ENCODE measurements at regions not wholly inside any gene's neighbourhood (a gene's known extent, or its start where the extent isn't known, plus 50 kb on each side); places are given as distances from the start of the nearest gene placed in this dataset.

GRCh38 chr4:22220965-22221364, 272.4 kb upstream of the KCNIP4 start:
- no peak for DNase-seq (ENCODE audit: low read depth in 2 of 2)

DNA sequence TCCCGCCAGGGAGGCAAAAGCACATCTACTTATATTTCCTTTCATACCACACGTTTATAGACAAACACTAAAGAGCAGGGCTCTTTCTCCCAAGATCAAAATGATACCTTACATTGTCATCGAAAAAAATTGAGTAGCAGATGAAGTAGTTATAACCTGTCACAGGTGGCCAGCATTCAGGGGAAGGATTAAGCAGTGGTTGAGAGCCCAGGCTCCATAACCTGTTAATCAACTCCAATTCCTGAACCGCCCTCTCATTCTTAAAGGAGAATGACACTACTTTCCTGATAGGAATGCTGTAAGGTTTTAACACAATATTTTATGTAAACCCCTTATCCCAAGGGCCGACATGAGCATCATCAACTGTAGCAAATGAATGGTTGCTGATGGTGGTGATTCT, 268.9 kb upstream of the KCNIP4 start:
- no peak for DNase-seq (ENCODE audit: low read depth in 2 of 2)

DNA sequence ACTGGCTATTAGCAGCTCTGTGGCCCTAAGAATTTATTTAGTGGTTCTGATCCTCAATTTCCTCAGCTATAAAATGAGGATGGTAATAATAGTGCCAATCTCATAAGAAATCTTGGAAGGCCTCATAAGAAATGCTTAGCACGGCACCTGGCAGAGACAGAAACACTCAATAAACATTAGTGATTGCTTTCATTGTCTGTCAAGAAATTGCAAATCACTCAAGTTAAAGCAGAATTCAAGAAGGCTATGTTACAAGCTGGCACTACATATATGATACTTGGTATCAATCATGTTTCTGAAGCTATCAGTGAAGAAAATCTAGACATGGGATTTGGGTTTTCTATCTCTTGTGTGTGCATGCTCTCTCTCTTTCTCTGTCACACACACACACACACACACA, 267.7 kb upstream of the KCNIP4 start:
- DNase-seq (ENCODE audit: low read depth in 2 of 2) = no peak

- no peak for DNase-seq (ENCODE audit: low read depth in 2 of 2)
Measured at GRCh38 chr4:22215084-22215483, 266.5 kb upstream of the KCNIP4 start.

DNA sequence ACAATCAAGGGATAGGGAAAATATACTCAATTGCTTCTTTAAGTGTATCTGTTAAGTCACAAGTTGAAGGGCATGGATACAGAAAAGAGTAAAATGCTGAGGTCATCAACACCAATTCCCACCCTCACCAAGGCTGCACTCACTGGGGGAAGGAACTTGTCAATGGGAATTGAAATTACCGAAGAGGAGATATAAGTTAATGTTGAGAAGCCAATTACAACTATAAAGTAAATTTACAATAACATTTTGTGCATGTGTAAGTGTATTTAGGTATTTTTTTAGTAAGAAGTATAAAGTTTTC, 255.1 kb upstream of the KCNIP4 start:
- no peak for DNase-seq (ENCODE audit: low read depth in 2 of 2)

- DNase-seq (ENCODE audit: low read depth in 2 of 2) = no peak
Measured at GRCh38 chr4:22202975-22203710, 254.6 kb upstream of the KCNIP4 start.

GRCh38 chr4:22202246-22202974, 253.8 kb upstream of the KCNIP4 start:
- DNase-seq (ENCODE audit: low read depth in 2 of 2) = no peak

DNA sequence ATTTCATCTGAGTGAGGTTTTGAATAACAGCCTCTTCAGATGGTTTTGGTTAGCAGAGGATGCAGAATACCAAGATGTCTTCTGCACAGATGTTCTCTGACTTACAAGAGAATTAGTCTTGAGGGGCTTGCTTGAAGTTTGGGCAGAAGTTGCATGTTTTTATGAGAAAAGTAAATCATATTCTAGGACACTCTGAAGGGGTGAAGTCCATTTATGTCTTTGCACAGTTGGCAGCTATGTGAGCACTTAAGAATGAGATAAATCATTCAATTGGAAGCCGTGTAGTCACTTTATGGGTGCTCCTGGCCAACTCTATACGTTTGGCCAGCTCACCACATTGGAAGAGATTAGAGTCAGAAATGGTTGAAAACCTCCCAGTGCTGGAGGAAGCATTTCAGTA, 252.7 kb upstream of the KCNIP4 start:
- no peak for DNase-seq (ENCODE audit: low read depth in 2 of 2)

- no peak for DNase-seq (ENCODE audit: low read depth in 2 of 2)
Measured at GRCh38 chr4:22196551-22196950, 248.0 kb upstream of the KCNIP4 start.

GRCh38 chr4:22192084-22192511, 243.5 kb upstream of the KCNIP4 start:
- DNase-seq (ENCODE audit: low read depth in 2 of 2) = no peak

DNA sequence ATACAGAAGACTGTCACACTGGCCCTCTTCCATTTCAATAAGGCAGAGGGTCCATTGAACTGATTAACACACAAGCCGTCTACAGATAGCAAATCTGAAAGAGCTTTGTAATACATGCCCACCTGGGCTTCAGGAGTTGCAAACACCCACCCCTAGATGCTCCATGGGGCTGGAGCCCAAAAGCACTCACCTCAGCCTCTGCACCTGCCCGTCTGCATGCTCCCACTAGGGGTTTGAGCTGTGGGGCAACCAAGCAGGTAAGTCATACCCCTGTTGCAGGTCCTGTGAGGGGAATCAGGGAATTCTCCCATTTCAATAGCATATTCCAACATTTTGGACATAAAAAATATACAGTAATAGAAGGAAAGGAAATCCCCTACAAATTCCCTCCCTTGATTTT, 243.0 kb upstream of the KCNIP4 start:
- DNase-seq (ENCODE audit: low read depth in 2 of 2) = no peak

DNA sequence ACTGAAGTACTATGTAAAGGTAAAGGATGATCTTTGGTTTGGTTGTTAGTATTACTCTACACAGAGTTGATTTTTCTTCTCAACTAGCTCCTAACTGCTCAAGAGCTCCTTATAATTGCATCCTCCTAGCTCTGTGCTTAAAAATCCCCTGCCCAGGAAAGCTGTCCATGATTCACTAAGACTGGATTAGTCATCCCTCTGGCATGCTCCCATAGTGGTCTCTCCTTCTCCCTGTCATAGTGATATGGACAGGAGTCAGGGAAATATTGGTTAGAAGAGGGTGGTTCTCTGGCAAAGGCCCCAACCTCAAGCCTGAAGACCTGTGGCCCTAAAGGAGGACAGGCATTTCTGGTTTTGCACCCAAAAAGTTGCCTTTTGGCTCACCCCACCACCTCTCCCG, 242.3 kb upstream of the KCNIP4 start:
- DNase-seq (ENCODE audit: low read depth in 2 of 2) = no peak

DNA sequence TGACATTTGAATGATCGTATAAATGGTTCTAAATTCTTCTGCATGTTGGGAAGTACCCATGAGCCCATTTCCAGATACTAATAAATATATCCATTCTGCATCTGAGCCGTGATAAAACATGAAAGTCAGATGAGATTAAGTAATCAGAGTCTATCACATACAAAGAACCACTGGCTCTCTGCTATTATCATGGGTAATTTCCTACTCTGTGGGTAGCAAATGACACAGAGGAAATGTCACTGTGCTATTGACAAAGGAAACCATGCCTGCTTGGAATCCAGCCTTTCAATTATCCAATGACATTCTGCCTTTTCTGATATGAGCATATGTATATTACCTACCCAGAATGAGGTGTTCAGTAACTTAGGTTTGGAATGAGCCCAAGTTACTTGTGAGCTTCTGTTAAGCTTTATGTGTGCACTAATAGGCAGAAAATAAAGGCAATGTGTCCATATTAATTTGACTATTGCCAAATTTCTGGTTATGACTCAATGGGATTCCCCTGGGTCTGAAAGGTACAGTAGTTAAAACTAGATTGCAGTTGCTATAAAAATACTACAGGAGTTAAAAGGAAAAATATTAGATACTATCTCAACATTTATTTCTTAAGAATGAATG, 238.7 kb upstream of the KCNIP4 start:
- DNase-seq (ENCODE audit: low read depth in 2 of 2) = no peak

- no peak for DNase-seq (ENCODE audit: low read depth in 2 of 2)
Measured at GRCh38 chr4:22181736-22182135, 233.2 kb upstream of the KCNIP4 start.

DNA sequence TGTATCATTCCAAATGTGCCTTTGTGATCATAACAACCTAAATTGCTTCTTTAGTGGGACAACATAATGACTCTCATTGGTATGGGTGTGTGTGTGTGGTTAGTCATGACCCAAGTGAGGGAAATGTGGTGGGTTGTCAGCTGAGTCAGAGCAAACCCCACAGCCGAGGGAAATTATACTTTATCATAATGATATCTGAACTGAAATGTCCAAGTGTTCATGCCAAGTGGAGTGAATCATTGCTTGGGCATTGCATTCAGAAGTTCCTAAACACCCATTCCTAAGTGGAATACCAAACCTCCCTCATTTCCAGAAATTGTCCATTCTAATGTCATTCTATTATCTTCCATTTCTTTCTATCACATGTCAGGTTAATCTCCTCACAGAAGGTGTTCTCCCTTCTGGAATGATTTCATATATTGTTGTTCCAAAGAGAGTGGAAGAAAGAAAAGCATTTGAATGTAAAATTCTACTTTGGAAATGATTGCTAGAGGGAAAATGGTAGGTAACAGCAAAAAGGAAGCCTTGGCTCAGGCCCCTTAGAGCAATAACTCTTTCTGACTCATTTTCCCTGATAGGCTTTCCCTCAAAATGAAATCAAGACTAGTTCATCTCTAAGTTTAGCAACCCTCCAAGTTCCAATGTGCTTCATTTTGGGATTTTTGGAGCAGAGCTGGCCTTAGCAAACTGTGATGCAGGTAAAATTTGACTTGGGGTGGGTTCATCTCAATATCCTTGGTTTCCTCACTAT, 230.7 kb upstream of the KCNIP4 start:
- DNase-seq (ENCODE audit: low read depth in 2 of 2) = no peak

DNA sequence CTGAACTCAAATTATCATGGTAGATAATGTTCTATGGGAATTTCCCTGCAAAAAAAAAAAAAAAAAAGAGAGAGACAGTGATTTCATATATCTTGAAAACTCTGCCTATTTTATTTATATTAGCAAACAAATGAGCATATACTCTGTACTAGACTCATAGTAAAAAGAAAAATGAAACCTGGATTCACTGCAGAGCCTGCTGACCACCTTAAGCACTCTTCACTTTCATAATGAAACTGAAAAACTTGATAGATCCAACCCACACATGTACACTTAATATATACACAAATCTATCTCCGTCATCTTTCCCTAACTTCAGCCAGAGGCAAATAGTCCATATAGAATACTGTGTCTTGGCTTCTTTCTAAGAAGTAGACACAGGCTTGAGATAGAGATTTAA, 226.1 kb upstream of the KCNIP4 start:
- DNase-seq (ENCODE audit: low read depth in 2 of 2) = no peak

DNA sequence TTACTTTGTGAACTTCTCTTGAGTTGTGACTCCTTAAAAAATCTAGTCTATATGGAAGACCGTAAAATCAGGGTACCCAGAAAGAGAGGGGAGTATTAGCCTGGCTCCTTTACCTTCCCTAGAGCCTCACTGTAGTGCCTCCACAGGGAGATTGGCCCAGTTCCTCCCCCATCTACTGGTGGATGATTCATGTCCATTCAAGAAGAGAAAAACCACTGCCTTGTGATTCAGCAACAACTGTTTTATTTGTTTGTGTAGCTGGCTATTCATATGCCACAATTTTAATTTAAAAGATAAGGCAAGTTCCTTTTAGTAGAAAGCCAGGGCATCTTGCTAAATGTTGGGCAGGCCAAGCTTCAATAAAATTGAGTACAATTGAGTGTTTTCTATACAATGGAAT, 221.8 kb upstream of the KCNIP4 start:
- no peak for DNase-seq (ENCODE audit: low read depth in 2 of 2)

GRCh38 chr4:22167201-22167600, 218.6 kb upstream of the KCNIP4 start:
- DNase-seq (ENCODE audit: low read depth in 2 of 2) = no peak

DNA sequence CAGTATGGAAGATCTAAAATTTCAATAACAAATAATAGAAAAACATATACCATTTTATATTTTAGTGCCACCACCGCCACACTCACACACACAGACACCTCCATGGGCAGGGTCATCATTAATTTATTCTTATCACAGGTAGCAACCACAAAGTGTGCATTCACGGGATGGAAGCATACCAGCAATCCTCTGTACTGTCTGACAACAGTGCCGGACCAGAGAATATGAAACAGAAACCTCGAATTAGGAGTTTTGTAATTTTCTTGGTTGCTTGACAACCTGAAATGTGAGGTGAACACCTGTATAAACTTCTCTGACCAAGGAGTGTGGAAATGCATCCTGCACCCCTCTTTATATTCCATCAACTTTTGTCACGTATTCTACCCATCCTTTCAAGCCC, 213.9 kb upstream of the KCNIP4 start:
- no peak for DNase-seq (ENCODE audit: low read depth in 2 of 2)

- no peak for DNase-seq (ENCODE audit: low read depth in 2 of 2)
Measured at GRCh38 chr4:22130741-22131140, 182.2 kb upstream of the KCNIP4 start.

DNA sequence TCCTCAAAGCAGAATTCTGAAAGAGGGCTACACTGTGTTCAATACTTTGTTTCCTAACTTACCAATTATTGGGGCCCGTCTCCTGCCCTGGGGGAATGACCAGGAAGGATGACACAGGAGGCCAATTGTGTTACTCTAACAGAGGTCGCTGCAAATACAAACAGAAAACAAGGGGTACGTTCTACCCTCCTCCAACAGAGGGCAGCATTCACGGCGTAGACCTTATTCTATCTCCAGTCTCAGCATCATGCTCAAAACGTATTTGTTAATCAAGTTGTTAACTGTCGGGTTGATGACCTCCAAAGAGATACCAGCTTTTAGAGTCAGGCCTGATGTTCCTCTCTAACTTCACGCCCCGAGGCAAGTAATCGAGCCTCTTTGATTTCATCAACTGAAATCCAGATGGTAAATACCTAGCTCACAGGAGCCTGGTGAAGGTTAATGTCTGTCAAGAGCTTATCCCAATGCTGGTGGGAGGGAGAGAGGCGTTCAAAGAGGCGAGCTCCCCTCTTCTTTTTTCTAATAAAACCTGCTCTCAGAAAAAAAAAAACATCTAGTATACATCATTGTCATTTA, 181.0 kb upstream of the KCNIP4 start:
- DNase-seq (ENCODE audit: low read depth in 2 of 2) = no peak

DNA sequence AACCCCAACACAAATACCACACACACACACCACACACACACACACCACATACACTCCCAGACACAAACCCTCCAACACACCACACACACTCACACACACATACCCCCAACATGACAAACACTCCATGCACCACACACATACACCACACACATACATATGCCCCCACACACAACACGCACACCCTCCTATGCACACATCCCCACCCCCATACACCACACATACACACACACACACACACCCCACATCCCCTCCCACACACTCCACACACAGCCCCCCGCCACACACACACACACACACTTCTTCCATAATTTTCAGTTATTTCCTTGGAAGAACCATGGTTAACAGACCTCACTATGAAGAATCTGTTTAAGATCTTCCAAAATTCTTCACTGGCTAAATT, 173.5 kb upstream of the KCNIP4 start:
- no peak for DNase-seq (ENCODE audit: low read depth in 2 of 2)
